DND-41 (cell line): ENCODE measurements at regions not wholly inside any gene's neighbourhood (a gene's known extent, or its start where the extent isn't known, plus 50 kb on each side); places are given as distances from the start of the nearest gene placed in this dataset.

Experiments
- ATAC-seq: fragments of 200-7000 bp; cut with Tn5 transposase; 3 replicates; pipeline ENCODE4 v1.9.1; 2021; ENCODE audit warnings: low read depth; ENCODE audit not compliant: insufficient read depth
- DNase-seq: peaks from one replicate; pipeline ENCODE4 v3.0.0-alpha.2; 2020
- H2AFZ ChIP-seq: 2 replicates; pipeline ENCODE4 v1.6.0; 2012; ENCODE audit warnings: low read depth, low read length
- H3K27ac ChIP-seq: 2 replicates; pipeline ENCODE4 v1.5.1; 2012; ENCODE audit warnings: low read length, inconsistent platforms
- H3K27me3 ChIP-seq: fragments of 200-600 bp; sonication (generic); 2 replicates; pipeline ENCODE4 v1.6.0; 2012; ENCODE audit warnings: low read length, mild to moderate bottlenecking, inconsistent platforms; ENCODE audit not compliant: insufficient read depth, poor library complexity
- H3K36me3 ChIP-seq: 2 replicates; pipeline ENCODE4 v1.5.1; 2012; ENCODE audit warnings: low read length, inconsistent platforms; ENCODE audit not compliant: insufficient read depth
- H3K4me1 ChIP-seq: 2 replicates; pipeline ENCODE4 v1.5.1; 2012; ENCODE audit warnings: mild to moderate bottlenecking, low read length; ENCODE audit not compliant: insufficient read depth
- H3K4me2 ChIP-seq: 2 replicates; pipeline ENCODE4 v1.6.0; 2012; ENCODE audit warnings: mild to moderate bottlenecking, moderate library complexity, low read length, inconsistent platforms; ENCODE audit not compliant: insufficient read depth
- H3K4me3 ChIP-seq, 2 experiments: fragments of 200-600 bp in 1 of 2; shearing (Covaris generic) in 1 of 2; 2 replicates each; pipeline ENCODE4 v1.5.1; 2012 to 2016; ENCODE audit warnings: inconsistent platforms in 2 of 2, low read length in 2 of 2, mild to moderate bottlenecking in 2 of 2, low read depth in 1 of 2, moderate library complexity in 1 of 2
- H3K79me2 ChIP-seq: 2 replicates; pipeline ENCODE4 v1.6.0; 2012; ENCODE audit warnings: low read length, inconsistent platforms; ENCODE audit not compliant: insufficient read depth
- H3K9ac ChIP-seq: 2 replicates; pipeline ENCODE4 v1.6.0; 2012; ENCODE audit warnings: low read depth, mild to moderate bottlenecking, inconsistent platforms, low read length, moderate library complexity
- H3K9me3 ChIP-seq: 2 replicates; pipeline ENCODE4 v1.5.1; 2012; ENCODE audit warnings: low read length, moderate library complexity, mild to moderate bottlenecking, inconsistent platforms; ENCODE audit not compliant: insufficient read depth, severe bottlenecking
- H4K20me1 ChIP-seq: 2 replicates; pipeline ENCODE4 v1.6.0; 2012; ENCODE audit warnings: low read length; ENCODE audit not compliant: insufficient read depth
- EZH2 ChIP-seq: IDR thresholded peaks from 3 replicates; pipeline ENCODE4 v1.6.1; 2012; ENCODE audit warnings: borderline replicate concordance, low read depth, mild to moderate bottlenecking, moderate library complexity, low read length, inconsistent platforms; ENCODE audit not compliant: severe bottlenecking
- TF ChIP-seq, protein P1 (sequence below): IDR thresholded peaks from 2 replicates; pipeline ENCODE4 v1.5.1; 2012; ENCODE audit warnings: borderline replicate concordance, low read length, moderate library complexity, mild to moderate bottlenecking; ENCODE audit not compliant: poor library complexity, severe bottlenecking; ENCODE audit errors: extremely low read depth

DNA sequence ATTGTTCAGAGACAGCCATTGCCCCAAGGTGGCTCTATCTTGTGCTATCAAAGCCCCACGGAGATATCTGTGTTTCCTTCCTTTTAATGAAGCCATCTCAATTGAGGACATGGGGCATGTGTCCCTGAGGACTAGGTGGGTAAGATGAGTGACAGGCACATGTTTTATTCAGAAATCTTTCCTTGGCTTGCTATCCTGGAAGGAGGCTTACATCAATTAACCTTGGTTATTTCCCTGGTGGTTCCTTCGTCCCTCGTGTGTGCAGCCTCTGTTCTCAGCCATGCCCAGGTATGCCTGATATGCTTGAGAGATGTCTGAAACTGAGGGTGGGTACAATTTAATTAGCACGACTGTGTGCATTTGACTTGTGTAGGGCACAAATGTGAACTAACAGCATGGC, 102.2 kb upstream of the TUT7 start:
- no peak for ATAC-seq
- Histone ChIP-seq H3K79me2 (no peaks in the 10 kb centered on the region), H2AFZ (no peak overlapping the region), H3K4me3 (no peak overlapping the region), H3K4me1 (no peaks in the 10 kb centered on the region), H3K9me3 (no peaks in the 10 kb centered on the region), H3K4me2 (no peak overlapping the region), H3K27me3 (no peaks in the 10 kb centered on the region), H3K27ac (no peak overlapping the region), H3K36me3 (no peaks in the 10 kb centered on the region), H4K20me1 (no peaks in the 10 kb centered on the region), H3K9ac (no peak overlapping the region)
- TF ChIP-seq, protein P1, sequence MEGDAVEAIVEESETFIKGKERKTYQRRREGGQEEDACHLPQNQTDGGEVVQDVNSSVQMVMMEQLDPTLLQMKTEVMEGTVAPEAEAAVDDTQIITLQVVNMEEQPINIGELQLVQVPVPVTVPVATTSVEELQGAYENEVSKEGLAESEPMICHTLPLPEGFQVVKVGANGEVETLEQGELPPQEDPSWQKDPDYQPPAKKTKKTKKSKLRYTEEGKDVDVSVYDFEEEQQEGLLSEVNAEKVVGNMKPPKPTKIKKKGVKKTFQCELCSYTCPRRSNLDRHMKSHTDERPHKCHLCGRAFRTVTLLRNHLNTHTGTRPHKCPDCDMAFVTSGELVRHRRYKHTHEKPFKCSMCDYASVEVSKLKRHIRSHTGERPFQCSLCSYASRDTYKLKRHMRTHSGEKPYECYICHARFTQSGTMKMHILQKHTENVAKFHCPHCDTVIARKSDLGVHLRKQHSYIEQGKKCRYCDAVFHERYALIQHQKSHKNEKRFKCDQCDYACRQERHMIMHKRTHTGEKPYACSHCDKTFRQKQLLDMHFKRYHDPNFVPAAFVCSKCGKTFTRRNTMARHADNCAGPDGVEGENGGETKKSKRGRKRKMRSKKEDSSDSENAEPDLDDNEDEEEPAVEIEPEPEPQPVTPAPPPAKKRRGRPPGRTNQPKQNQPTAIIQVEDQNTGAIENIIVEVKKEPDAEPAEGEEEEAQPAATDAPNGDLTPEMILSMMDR = no peak
- no peak for TF ChIP-seq EZH2
- DNase-seq = no peak

DNA sequence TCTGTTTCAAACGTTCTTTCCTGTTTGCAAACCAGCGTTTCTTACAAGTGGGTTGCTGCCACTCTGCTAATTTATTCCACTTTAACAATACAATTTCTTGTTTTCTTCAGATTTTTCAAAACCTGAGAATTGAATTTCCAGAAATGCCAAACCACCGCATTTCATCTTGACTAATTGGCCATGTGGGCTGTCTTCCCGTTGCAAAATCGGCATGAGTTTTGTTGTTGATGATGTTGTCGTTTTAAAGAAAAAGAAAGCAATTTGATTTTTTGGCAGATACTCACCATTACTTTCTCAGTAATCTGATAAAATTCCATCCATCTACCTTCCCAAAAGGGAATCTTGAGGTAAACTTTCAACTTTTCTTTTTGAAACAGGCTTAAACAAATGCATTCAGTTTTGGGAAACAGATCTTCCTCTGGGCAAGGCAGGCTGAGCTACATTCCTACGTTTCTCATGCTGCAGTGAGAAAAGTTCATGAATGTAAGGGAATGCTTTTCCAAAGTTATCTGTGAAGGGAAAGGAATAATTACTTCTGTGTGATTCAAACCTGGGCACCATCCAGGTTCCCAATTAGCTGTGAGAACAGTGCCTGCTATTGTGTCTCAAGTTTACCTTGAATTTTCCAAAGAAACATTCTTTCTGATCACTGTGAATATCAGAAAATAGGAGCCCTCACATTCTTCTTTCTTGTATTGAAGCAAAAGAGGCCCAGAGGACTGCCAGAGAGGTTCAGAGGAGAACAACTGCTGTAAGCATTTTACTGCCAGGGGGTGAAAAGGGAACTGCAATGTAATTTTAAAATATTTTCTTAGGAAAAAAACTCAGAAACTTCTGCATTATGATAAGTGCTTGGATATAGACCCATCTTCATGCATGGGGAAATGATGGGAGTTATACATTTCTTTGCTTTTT, 100.7 kb upstream of the TUT7 start:
- Histone ChIP-seq H3K79me2 (no peaks in the 10 kb centered on the region), H3K27ac (no peak overlapping the region), H3K9me3 (no peaks in the 10 kb centered on the region), H4K20me1 (no peaks in the 10 kb centered on the region), H3K27me3 (no peaks in the 10 kb centered on the region), H3K9ac (no peak overlapping the region), H3K36me3 (no peaks in the 10 kb centered on the region), H3K4me2 (no peak overlapping the region), H3K4me3 (no peak overlapping the region), H3K4me1 (no peaks in the 10 kb centered on the region), H2AFZ (no peak overlapping the region)
- ATAC-seq (no peak), DNase-seq (no peak)
- TF ChIP-seq, protein P1 = no peak
- TF ChIP-seq EZH2 = no peak

- DNase-seq (no peak), ATAC-seq (no peak)
- Histone ChIP-seq H3K9ac (no peak overlapping the region), H2AFZ (no peak overlapping the region), H3K4me3 (no peak overlapping the region), H4K20me1 (no peaks in the 10 kb centered on the region), H3K27ac (no peak overlapping the region), H3K27me3 (no peaks in the 10 kb centered on the region), H3K79me2 (no peaks in the 10 kb centered on the region), H3K4me1 (no peaks in the 10 kb centered on the region), H3K36me3 (no peaks in the 10 kb centered on the region), H3K9me3 (no peaks in the 10 kb centered on the region), H3K4me2 (no peak overlapping the region)
- no peak for TF ChIP-seq EZH2
Observed at GRCh38 chr9:86452201-86452828, 98.1 kb upstream of the TUT7 start.

DNA sequence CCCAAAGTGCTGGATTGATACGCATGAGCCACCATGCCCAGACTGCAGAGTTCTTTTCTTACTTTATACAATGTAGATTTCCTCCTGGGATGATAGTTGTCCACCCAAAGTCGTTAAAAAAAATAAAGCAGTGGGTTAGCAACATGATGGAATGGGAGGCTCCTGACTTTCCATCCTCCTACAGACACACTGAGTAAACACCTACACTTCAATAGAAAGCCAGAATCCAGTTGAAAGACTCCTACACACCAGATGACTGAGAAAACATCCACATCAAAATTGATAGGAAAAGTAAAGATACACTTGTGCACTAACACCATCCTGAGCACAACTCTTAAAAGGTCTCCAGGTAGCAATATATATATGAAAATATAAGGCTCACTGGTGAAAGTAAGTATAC, 95.0 kb upstream of the TUT7 start:
- no peak overlapping the region for H3K4me2 ChIP-seq
- ATAC-seq = no peak

More for the DNA sequence above, 95.0 kb upstream of the TUT7 start:
- DNase-seq = no peak
- Histone ChIP-seq H3K36me3 (no peaks in the 10 kb centered on the region), H4K20me1 (no peaks in the 10 kb centered on the region), H3K27ac (no peak overlapping the region), H2AFZ (no peak overlapping the region), H3K27me3 (no peaks in the 10 kb centered on the region), H3K4me1 (no peaks in the 10 kb centered on the region), H3K9ac (no peak overlapping the region), H3K79me2 (no peaks in the 10 kb centered on the region), H3K4me3 (no peak overlapping the region), H3K9me3 (no peaks in the 10 kb centered on the region)
- TF ChIP-seq, protein P1 = no peak
- TF ChIP-seq EZH2 = no peak
